ENCODE measurements at regions not wholly inside any gene's neighbourhood (a gene's known extent, or its start where the extent isn't known, plus 50 kb on each side); places are given as distances from the start of the nearest gene placed in this dataset.

GRCh38 chr1:208300084-208300770 is 56.0 kb upstream of the PLXNA2 start:
- no peak overlapping the region for H3K4me2 ChIP-seq
- no peak overlapping the region for H3K27ac ChIP-seq (ENCODE audit: low read depth)
- H3K27me3 Mint-ChIP-seq (ENCODE audit: insufficient read depth, low read depth, poor library complexity), result no peaks in the 10 kb centered on the region
- H3K27ac Mint-ChIP-seq, result no peak overlapping the region
- H2AFZ ChIP-seq, result no peak overlapping the region
- peaks cover 22% of the 10 kb centered on the region for H3K4me1 Mint-ChIP-seq
- no peaks in the 10 kb centered on the region for H3K79me2 ChIP-seq (replicated peaks; ENCODE audit: insufficient read depth)
- no peaks in the 10 kb centered on the region; the same call in 1 of the 2 replicates for H4K20me1 ChIP-seq (replicated peaks; ENCODE audit: insufficient read depth)
- H3K36me3 Mint-ChIP-seq (ENCODE audit: low read depth), result no peaks in the 10 kb centered on the region
- TF ChIP-seq POLR2AphosphoS5 (IDR thresholded peaks at IDR 0.05; ENCODE audit: low read depth), result no peak
- TF ChIP-seq ETS1 (IDR thresholded peaks at IDR 0.05), result no peak
- no peak for TF ChIP-seq ZNF462 (CRISPR knock-in tag; IDR thresholded peaks at IDR 0.05)
- no peak for TF ChIP-seq JUNB (IDR thresholded peaks at IDR 0.05; ENCODE audit: unreplicated experiment)
- no peak for TF ChIP-seq CREB1 (CRISPR knock-in tag; IDR thresholded peaks at IDR 0.05; ENCODE audit: low read depth)
- TF ChIP-seq EZH2 (IDR thresholded peaks at IDR 0.05; ENCODE audit: low read depth, unreplicated experiment), result no peak
- no peak for TF ChIP-seq ZNF114 (CRISPR knock-in tag; IDR thresholded peaks at IDR 0.05)
- TF ChIP-seq REST (IDR thresholded peaks at IDR 0.05; ENCODE audit: unreplicated experiment), result no peak
- TF ChIP-seq CTCF (conservative IDR thresholded peaks at IDR 0.05; ENCODE audit: low read depth in 2 of 2), result no peak
- TF ChIP-seq NANOG (IDR thresholded peaks at IDR 0.05; ENCODE audit: borderline replicate concordance), result no peak
- TF ChIP-seq STAT1 (IDR thresholded peaks at IDR 0.05; ENCODE audit: unreplicated experiment), result no peak
- no peak for TF ChIP-seq ZNF331 (CRISPR knock-in tag; IDR thresholded peaks at IDR 0.05; ENCODE audit: low read depth)
- TF ChIP-seq EZH2phosphoT487 (IDR thresholded peaks at IDR 0.05; ENCODE audit: unreplicated experiment), result no peak
- H3K4me1 ChIP-seq (ENCODE audit: insufficient read depth), result peaks cover 10% of the 10 kb centered on the region; the same call in 1 of the 2 replicates
- no peak overlapping the region for H3K4me3 Mint-ChIP-seq
- ATAC-seq (no peak), DNase-seq (ENCODE audit: low spot score) (no peak)
- no peaks in the 10 kb centered on the region for H3K27me3 ChIP-seq (ENCODE audit: insufficient read depth)
- H3F3A ChIP-seq (replicated peaks; ENCODE audit: low read depth), result no peaks in the 10 kb centered on the region
- no peaks in the 10 kb centered on the region for H3K9me3 Mint-ChIP-seq
- no peak overlapping the region for H3K4me3 ChIP-seq
- no peaks in the 10 kb centered on the region for H3K36me3 ChIP-seq (ENCODE audit: insufficient read depth)
- H3K9me2 ChIP-seq (ENCODE audit: insufficient read depth), result peaks cover 8% of the 10 kb centered on the region

All from GM23338 (cell line).